GM12878 (cell line): ENCODE measurements at regions not wholly inside any gene's neighbourhood (a gene's known extent, or its start where the extent isn't known, plus 50 kb on each side); places are given as distances from the start of the nearest gene placed in this dataset.

Source experiments
- ATAC-seq: fragments of 200-7000 bp; cut with Tn5 transposase; 3 replicates; pipeline ENCODE4 v1.9.1; 2020; ENCODE audit warnings: mild to moderate bottlenecking, moderate library complexity
- BruUV-seq: library from RNA; stranded (reverse); fragments of 400-500 nt; replicated peaks from 2 replicates; lab custom pipeline; 2021; lab: Mats Ljungman, UMichigan
- CTCF ChIA-PET: fragments of 300-600 bp; sonication (Branson Sonifier 250); formaldehyde crosslinking; extraction: SDS; loops from one replicate; lab custom pipeline; 2021; ENCODE audit warnings: inconsistent platforms; lab: Yijun Ruan, JAX
- POLR2A ChIA-PET: fragments of 350-600 bp; formaldehyde crosslinking; extraction: SDS; loops from one replicate; lab custom pipeline; 2021; ENCODE audit warnings: inconsistent platforms; lab: Charles Lee
- RAD21 ChIA-PET: fragments of 300-600 bp; sonication (Branson Sonifier 250); formaldehyde crosslinking; loops from one replicate; lab custom pipeline; 2023; ENCODE audit warnings: antibody characterized with exemption; ENCODE audit not compliant: unreplicated experiment; lab: Charles Lee
- SMC1A ChIA-PET: fragments of 300-600 bp; sonication (Branson Sonifier 250); formaldehyde crosslinking; loops from one replicate; lab custom pipeline; 2023; ENCODE audit not compliant: unreplicated experiment, uncharacterized antibody; lab: Charles Lee
- DNase-seq: peaks from one replicate; pipeline ENCODE4 v3.0.0-alpha.2; 2011; ENCODE audit warnings: low read depth, low spot score
- FAIRE-seq: peaks from 3 replicates; lab custom pipeline; 2011; peaks lifted over from hg19 to GRCh38; lab: Jason Lieb, UNC
- H2AFZ ChIP-seq: 2 replicates; pipeline ENCODE4 v1.6.0; 2011; ENCODE audit warnings: low read depth, low read length, control low read depth; ENCODE audit not compliant: control insufficient read depth
- H3K27ac ChIP-seq: 2 replicates; pipeline ENCODE4 v1.5.1; 2011; ENCODE audit warnings: control low read depth; ENCODE audit not compliant: control insufficient read depth, insufficient read depth
- H3K27me3 ChIP-seq, 2 experiments: replicated peaks in 1 of 2; 2 replicates each; pipeline versions ENCODE4 v1.6.0 to v1.6.1; 2011; ENCODE audit warnings: low read length in 1 of 2; ENCODE audit not compliant: control insufficient read depth in 2 of 2, insufficient read depth in 2 of 2
- H3K36me3 ChIP-seq, 2 experiments: 2 replicates each; pipeline ENCODE4 v1.5.1; 2011; ENCODE audit warnings: low read length in 1 of 2; ENCODE audit not compliant: control insufficient read depth in 2 of 2, insufficient read depth in 2 of 2
- H3K4me1 ChIP-seq: 2 replicates; pipeline ENCODE4 v1.6.1; 2011; ENCODE audit warnings: mild to moderate bottlenecking, low read length, moderate library complexity, mixed read lengths; ENCODE audit not compliant: control insufficient read depth, insufficient read depth
- H3K4me2 ChIP-seq: 2 replicates; pipeline ENCODE4 v1.6.0; 2011; ENCODE audit warnings: control low read depth; ENCODE audit not compliant: control insufficient read depth, insufficient read depth
- H3K4me3 ChIP-seq: fragments of 200-600 bp; sonication (generic); 2 replicates; pipeline ENCODE4 v1.5.1; 2016
- H3K79me2 ChIP-seq: 2 replicates; pipeline ENCODE4 v1.6.0; 2011; ENCODE audit warnings: low read length; ENCODE audit not compliant: control insufficient read depth, insufficient read depth
- H3K9ac ChIP-seq: 2 replicates; pipeline ENCODE4 v1.8.0; 2011; ENCODE audit warnings: low read length, control low read depth, mixed read lengths; ENCODE audit not compliant: control insufficient read depth, insufficient read depth
- H3K9me3 ChIP-seq: replicated peaks from 3 replicates; pipeline ENCODE4 v1.5.1; 2011; ENCODE audit warnings: mild to moderate bottlenecking, low read length; ENCODE audit not compliant: control insufficient read depth, insufficient read depth
- H4K20me1 ChIP-seq: 2 replicates; pipeline ENCODE4 v1.6.0; 2011; ENCODE audit not compliant: control insufficient read depth, insufficient read depth
- CHD4 ChIP-seq: fragments of 200-600 bp; sonication (generic); IDR thresholded peaks from 2 replicates; pipeline ENCODE4 v1.6.1; 2016; ENCODE audit warnings: mild to moderate bottlenecking
- NFYB ChIP-seq: IDR thresholded peaks from 2 replicates; pipeline ENCODE4 v1.6.1; 2011; ENCODE audit warnings: low read depth, mild to moderate bottlenecking, low read length, improper control_type of control experiment, moderate library complexity; ENCODE audit not compliant: insufficient read depth
- PAX5 ChIP-seq: IDR thresholded peaks from 2 replicates; pipeline ENCODE4 v1.6.1; 2011; ENCODE audit warnings: low read depth, low read length, borderline replicate concordance
- SIN3A ChIP-seq: IDR thresholded peaks from 2 replicates; pipeline ENCODE4 v1.6.1; 2012; ENCODE audit warnings: low read depth, low read length, improper control_type of control experiment
- TARDBP ChIP-seq: IDR thresholded peaks from 2 replicates; pipeline ENCODE4 v1.6.1; 2016; ENCODE audit warnings: borderline replicate concordance
- WGBS: methylation state at CpG from one replicate; pipeline ENCODE4 v1.1.6; 2016; ENCODE audit warnings: low lambda C conversion rate; ENCODE audit not compliant: insufficient replicate concordance, insufficient coverage; ENCODE audit errors: missing lambda C conversion rate; 5-methylcytosine and 5-hydroxymethylcytosine counted together
- in situ Hi-C: fragments of 300-500 bp; cut with MboI; formaldehyde crosslinking; loops from 9 replicates; pipeline ENCODE4 v1.14.3; 2018; ENCODE audit warnings: mixed read lengths
- intact Hi-C: fragments of 100-400 bp; cut with micrococcal nuclease; formaldehyde crosslinking; loops from one replicate; pipeline ENCODE4 v1.14.2; 2022; ENCODE audit not compliant: unreplicated experiment
- TF ChIP-seq, protein P1 (sequence below): IDR thresholded peaks from 2 replicates; pipeline ENCODE4 v1.6.1; 2012; ENCODE audit warnings: improper control_type of control experiment, low read depth, low read length; ENCODE audit not compliant: insufficient replicate concordance
- TF ChIP-seq, protein P2 (sequence below): fragments of 450-650 bp; formaldehyde crosslinking; IDR thresholded peaks from 2 replicates; pipeline ENCODE4 v1.4.0; 2022; ENCODE audit warnings: mild to moderate bottlenecking, moderate library complexity
- TF ChIP-seq, protein P3 (sequence below): fragments of 450-650 bp; formaldehyde crosslinking; IDR thresholded peaks from 2 replicates; pipeline ENCODE4 v1.5.0; 2022; ENCODE audit warnings: mild to moderate bottlenecking, missing genetic modification characterization

DNA sequence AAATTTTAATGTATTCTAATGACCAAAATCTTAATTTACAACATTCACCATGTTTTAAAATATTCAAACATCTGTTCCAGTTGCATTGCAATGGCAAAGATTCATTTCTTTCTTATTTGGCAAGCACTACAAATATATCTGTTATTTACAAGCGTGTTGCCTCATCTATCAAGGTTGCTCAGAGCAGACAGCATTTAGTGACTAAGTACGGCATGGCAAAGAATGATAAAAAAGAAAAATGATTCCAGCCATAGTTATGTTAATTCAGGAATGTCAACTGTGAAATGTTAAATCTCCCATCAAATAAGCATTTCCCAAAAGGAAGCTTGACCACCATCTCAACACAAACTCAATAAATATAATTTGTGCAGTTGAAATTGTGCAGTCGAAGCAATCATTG is 312.1 kb downstream of the SEC23A start:
- no peaks in the 10 kb centered on the region for H3K27me3 ChIP-seq
- in situ Hi-C loops (no loop called here), intact Hi-C loops (no loop called here)
- WGBS: 20% methylated on average over 3 of the region's 3 CpGs
- BruUV-seq: no TSS peak
- no peaks in the 10 kb centered on the region for H3K36me3 ChIP-seq
- H3K9ac ChIP-seq: no peak overlapping the region
- SMC1A ChIA-PET: no interaction called here
- no peaks in the 10 kb centered on the region for H3K4me1 ChIP-seq
- no peak overlapping the region for H3K4me2 ChIP-seq
- TF ChIP-seq TARDBP (no peak), NFYB (no peak), PAX5 (no peak), SIN3A (no peak), CHD4 (no peak)
- TF ChIP-seq, protein P1, sequence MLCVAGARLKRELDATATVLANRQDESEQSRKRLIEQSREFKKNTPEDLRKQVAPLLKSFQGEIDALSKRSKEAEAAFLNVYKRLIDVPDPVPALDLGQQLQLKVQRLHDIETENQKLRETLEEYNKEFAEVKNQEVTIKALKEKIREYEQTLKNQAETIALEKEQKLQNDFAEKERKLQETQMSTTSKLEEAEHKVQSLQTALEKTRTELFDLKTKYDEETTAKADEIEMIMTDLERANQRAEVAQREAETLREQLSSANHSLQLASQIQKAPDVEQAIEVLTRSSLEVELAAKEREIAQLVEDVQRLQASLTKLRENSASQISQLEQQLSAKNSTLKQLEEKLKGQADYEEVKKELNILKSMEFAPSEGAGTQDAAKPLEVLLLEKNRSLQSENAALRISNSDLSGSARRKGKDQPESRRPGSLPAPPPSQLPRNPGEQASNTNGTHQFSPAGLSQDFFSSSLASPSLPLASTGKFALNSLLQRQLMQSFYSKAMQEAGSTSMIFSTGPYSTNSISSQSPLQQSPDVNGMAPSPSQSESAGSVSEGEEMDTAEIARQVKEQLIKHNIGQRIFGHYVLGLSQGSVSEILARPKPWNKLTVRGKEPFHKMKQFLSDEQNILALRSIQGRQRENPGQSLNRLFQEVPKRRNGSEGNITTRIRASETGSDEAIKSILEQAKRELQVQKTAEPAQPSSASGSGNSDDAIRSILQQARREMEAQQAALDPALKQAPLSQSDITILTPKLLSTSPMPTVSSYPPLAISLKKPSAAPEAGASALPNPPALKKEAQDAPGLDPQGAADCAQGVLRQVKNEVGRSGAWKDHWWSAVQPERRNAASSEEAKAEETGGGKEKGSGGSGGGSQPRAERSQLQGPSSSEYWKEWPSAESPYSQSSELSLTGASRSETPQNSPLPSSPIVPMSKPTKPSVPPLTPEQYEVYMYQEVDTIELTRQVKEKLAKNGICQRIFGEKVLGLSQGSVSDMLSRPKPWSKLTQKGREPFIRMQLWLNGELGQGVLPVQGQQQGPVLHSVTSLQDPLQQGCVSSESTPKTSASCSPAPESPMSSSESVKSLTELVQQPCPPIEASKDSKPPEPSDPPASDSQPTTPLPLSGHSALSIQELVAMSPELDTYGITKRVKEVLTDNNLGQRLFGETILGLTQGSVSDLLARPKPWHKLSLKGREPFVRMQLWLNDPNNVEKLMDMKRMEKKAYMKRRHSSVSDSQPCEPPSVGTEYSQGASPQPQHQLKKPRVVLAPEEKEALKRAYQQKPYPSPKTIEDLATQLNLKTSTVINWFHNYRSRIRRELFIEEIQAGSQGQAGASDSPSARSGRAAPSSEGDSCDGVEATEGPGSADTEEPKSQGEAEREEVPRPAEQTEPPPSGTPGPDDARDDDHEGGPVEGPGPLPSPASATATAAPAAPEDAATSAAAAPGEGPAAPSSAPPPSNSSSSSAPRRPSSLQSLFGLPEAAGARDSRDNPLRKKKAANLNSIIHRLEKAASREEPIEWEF: no peak
- TF ChIP-seq, protein P2, sequence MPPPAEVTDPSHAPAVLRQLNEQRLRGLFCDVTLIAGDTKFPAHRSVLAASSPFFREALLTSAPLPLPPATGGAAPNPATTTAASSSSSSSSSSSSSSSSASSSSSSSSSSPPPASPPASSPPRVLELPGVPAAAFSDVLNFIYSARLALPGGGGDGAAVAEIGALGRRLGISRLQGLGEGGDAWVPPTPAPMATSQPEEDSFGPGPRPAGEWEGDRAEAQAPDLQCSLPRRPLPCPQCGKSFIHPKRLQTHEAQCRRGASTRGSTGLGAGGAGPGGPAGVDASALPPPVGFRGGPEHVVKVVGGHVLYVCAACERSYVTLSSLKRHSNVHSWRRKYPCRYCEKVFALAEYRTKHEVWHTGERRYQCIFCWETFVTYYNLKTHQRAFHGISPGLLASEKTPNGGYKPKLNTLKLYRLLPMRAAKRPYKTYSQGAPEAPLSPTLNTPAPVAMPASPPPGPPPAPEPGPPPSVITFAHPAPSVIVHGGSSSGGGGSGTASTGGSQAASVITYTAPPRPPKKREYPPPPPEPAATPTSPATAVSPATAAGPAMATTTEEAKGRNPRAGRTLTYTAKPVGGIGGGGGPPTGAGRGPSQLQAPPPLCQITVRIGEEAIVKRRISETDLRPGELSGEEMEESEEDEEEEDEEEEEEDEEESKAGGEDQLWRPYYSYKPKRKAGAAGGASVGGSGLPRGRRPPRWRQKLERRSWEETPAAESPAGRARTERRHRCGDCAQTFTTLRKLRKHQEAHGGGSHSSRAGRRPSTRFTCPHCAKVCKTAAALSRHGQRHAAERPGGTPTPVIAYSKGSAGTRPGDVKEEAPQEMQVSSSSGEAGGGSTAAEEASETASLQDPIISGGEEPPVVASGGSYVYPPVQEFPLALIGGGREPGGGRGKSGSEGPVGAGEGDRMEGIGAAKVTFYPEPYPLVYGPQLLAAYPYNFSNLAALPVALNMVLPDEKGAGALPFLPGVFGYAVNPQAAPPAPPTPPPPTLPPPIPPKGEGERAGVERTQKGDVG: no peak
- TF ChIP-seq, protein P3, sequence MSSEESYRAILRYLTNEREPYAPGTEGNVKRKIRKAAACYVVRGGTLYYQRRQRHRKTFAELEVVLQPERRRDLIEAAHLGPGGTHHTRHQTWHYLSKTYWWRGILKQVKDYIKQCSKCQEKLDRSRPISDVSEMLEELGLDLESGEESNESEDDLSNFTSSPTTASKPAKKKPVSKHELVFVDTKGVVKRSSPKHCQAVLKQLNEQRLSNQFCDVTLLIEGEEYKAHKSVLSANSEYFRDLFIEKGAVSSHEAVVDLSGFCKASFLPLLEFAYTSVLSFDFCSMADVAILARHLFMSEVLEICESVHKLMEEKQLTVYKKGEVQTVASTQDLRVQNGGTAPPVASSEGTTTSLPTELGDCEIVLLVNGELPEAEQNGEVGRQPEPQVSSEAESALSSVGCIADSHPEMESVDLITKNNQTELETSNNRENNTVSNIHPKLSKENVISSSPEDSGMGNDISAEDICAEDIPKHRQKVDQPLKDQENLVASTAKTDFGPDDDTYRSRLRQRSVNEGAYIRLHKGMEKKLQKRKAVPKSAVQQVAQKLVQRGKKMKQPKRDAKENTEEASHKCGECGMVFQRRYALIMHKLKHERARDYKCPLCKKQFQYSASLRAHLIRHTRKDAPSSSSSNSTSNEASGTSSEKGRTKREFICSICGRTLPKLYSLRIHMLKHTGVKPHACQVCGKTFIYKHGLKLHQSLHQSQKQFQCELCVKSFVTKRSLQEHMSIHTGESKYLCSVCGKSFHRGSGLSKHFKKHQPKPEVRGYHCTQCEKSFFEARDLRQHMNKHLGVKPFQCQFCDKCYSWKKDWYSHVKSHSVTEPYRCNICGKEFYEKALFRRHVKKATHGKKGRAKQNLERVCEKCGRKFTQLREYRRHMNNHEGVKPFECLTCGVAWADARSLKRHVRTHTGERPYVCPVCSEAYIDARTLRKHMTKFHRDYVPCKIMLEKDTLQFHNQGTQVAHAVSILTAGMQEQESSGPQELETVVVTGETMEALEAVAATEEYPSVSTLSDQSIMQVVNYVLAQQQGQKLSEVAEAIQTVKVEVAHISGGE (CRISPR knock-in tag): no peak
- ATAC-seq: no peak
- H3K4me3 ChIP-seq: no peak overlapping the region
- no peaks in the 10 kb centered on the region for H3K79me2 ChIP-seq
- CTCF ChIA-PET: no interaction called here
- H3K27ac ChIP-seq: no peak overlapping the region
- H4K20me1 ChIP-seq: no peaks in the 10 kb centered on the region
- RAD21 ChIA-PET: no interaction called here
- no peak for FAIRE-seq
- no peaks in the 10 kb centered on the region for H3K9me3 ChIP-seq
- POLR2A ChIA-PET: no interaction called here
- H2AFZ ChIP-seq: no peak overlapping the region
- DNase-seq: no peak
